ENCODE measurements at regions not wholly inside any gene's neighbourhood (a gene's known extent, or its start where the extent isn't known, plus 50 kb on each side); places are given as distances from the start of the nearest gene placed in this dataset.

GRCh38 chr4:153074936-153075630, 129.2 kb upstream of the TRIM2 start:
- ATAC-seq (ENCODE audit: low FRiP score in 2 of 2) (no peak), DNase-seq (no peak)
- no peaks in the 10 kb centered on the region for H3K9me3 ChIP-seq

GRCh38 chr4:153075836-153076518, 128.3 kb upstream of the TRIM2 start:
- DNase-seq, result no peak

More at GRCh38 chr4:153074936-153075630, 129.2 kb upstream of the TRIM2 start:
- no peaks in the 10 kb centered on the region for H3K27me3 ChIP-seq
- H3K4me3 ChIP-seq, result no peak overlapping the region
- H3K27ac ChIP-seq, result no peak overlapping the region
- H3K4me1 ChIP-seq, result no peaks in the 10 kb centered on the region
- TF ChIP-seq CTCF (IDR thresholded peaks at IDR 0.05) (no peak), POLR2A (IDR thresholded peaks at IDR 0.05) (no peak), POLR2AphosphoS5 (IDR thresholded peaks at IDR 0.05) (no peak), EP300 (IDR thresholded peaks at IDR 0.05) (no peak)
- WGBS, 2 donors, result 74 to 87% methylated on average over 2 of the region's 2 CpGs
- no peaks in the 10 kb centered on the region for H3K36me3 ChIP-seq

GRCh38 chr4:153076861-153077260, 127.4 kb upstream of the TRIM2 start:
- TF ChIP-seq EP300 (IDR thresholded peaks at IDR 0.05) (no peak), CTCF (IDR thresholded peaks at IDR 0.05) (no peak), POLR2A (IDR thresholded peaks at IDR 0.05) (no peak), POLR2AphosphoS5 (IDR thresholded peaks at IDR 0.05) (no peak)
- ATAC-seq (ENCODE audit: low FRiP score in 2 of 2), result no peak
- no peaks in the 10 kb centered on the region for H3K9me3 ChIP-seq
- DNase-seq, result no peak
- no peak overlapping the region for H3K27ac ChIP-seq
- no peak overlapping the region for H3K4me3 ChIP-seq
- no peaks in the 10 kb centered on the region for H3K27me3 ChIP-seq
- 92 to 97% methylated on average over 3 of the region's 3 CpGs for WGBS, 2 donors
- no peaks in the 10 kb centered on the region for H3K36me3 ChIP-seq
- no peaks in the 10 kb centered on the region for H3K4me1 ChIP-seq

More at GRCh38 chr4:153075836-153076518, 128.3 kb upstream of the TRIM2 start:
- TF ChIP-seq POLR2A (IDR thresholded peaks at IDR 0.05), result no peak
- no peak for TF ChIP-seq CTCF (IDR thresholded peaks at IDR 0.05)
- no peak for TF ChIP-seq POLR2AphosphoS5 (IDR thresholded peaks at IDR 0.05)
- no peak for TF ChIP-seq EP300 (IDR thresholded peaks at IDR 0.05)
- no peaks in the 10 kb centered on the region for H3K4me1 ChIP-seq
- 89 to 92% methylated on average over 4 of the region's 4 CpGs for WGBS, 2 donors
- ATAC-seq (ENCODE audit: low FRiP score in 2 of 2), result no peak
- H3K4me3 ChIP-seq, result no peak overlapping the region
- no peaks in the 10 kb centered on the region for H3K27me3 ChIP-seq
- H3K9me3 ChIP-seq, result no peaks in the 10 kb centered on the region
- no peak overlapping the region for H3K27ac ChIP-seq
- no peaks in the 10 kb centered on the region for H3K36me3 ChIP-seq

DNA sequence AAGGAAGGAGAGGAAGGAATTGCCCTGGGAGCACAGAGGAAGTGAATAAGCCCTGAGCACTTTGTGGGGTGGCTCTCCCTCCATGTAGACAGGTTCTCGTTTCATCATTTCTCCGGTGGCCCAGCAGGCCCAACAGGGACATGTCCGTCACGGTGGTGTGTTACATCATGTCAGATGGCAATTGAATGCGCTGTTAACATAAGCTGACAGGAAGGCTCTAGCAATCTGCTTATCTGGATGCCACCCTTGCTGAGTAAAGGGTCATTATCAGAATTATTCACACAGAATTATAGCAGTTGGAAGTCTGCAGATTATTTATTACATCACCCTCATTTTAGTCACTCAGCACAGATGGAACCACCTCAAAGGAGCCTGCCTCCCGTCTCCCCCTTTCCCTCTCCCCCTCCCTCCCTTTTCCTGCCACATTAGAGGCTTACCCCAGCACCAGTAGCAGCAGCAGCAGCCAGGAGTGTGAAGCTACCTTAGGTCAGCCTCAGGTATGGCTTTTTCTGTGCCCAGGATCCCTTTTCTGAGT, 124.3 kb upstream of the TRIM2 start:
- no peak for ATAC-seq (ENCODE audit: low FRiP score in 2 of 2)
- no peak for TF ChIP-seq POLR2A (IDR thresholded peaks at IDR 0.05)
- TF ChIP-seq EP300 (IDR thresholded peaks at IDR 0.05), result no peak
- no peak for TF ChIP-seq POLR2AphosphoS5 (IDR thresholded peaks at IDR 0.05)
- TF ChIP-seq CTCF (IDR thresholded peaks at IDR 0.05), result no peak
- Histone ChIP-seq H3K4me3 (no peak overlapping the region), H3K9me3 (no peaks in the 10 kb centered on the region), H3K27me3 (no peaks in the 10 kb centered on the region), H3K27ac (no peak overlapping the region), H3K36me3 (no peaks in the 10 kb centered on the region), H3K4me1 (peaks cover 0 to 14% (median 3%) of the 10 kb centered on the region in 4 donors)
- WGBS, 2 donors, result 66 to 68% methylated on average over 6 of the region's 6 CpGs
- no peak for DNase-seq

All from upper lobe of left lung (tissue), 6 donors.